Activated CD8-positive, alpha-beta T cell treated with anti-CD3 and anti-CD28 coated beads for 36 hours (primary cell): ENCODE measurements at regions not wholly inside any gene's neighbourhood (a gene's known extent, or its start where the extent isn't known, plus 50 kb on each side); places are given as distances from the start of the nearest gene placed in this dataset.

Experiments
- ATAC-seq: fragments of 200-7000 bp; cut with Tn5 transposase; one replicate; pipeline ENCODE4 v1.10.0; 2021; ENCODE audit warnings: mild to moderate bottlenecking, moderate library complexity
- CTCF ChIA-PET: fragments of 350-600 bp; sonication (Branson Sonifier 250); formaldehyde crosslinking; loops from one replicate; lab custom pipeline; 2021; ENCODE audit warnings: antibody characterized with exemption; lab: Charles Lee
- POLR2A ChIA-PET: fragments of 350-600 bp; sonication (Branson Sonifier 250); formaldehyde crosslinking; loops from one replicate; lab custom pipeline; 2021; ENCODE audit warnings: antibody characterized with exemption; lab: Charles Lee
- DNase-seq: peaks from one replicate; pipeline ENCODE4 v3.0.0-alpha.2; 2020
- H3K27ac Mint-ChIP-seq: one replicate; pipeline ENCODE4 v1.8.0; 2021; ENCODE audit warnings: mild to moderate bottlenecking, mixed read lengths
- H3K27me3 Mint-ChIP-seq: one replicate; pipeline ENCODE4 v1.8.0; 2021; ENCODE audit warnings: mixed read lengths
- H3K36me3 Mint-ChIP-seq: one replicate; pipeline ENCODE4 v1.8.0; 2021; ENCODE audit warnings: low read depth, mixed read lengths
- H3K4me1 Mint-ChIP-seq: one replicate; pipeline ENCODE4 v1.8.0; 2021; ENCODE audit warnings: low read depth, mixed read lengths
- H3K4me3 Mint-ChIP-seq: one replicate; pipeline ENCODE4 v1.8.0; 2021; ENCODE audit warnings: mild to moderate bottlenecking, moderate library complexity, mixed read lengths
- H3K9me3 Mint-ChIP-seq: one replicate; pipeline ENCODE4 v1.8.0; 2021; ENCODE audit warnings: mixed read lengths
- intact Hi-C: fragments of 100-400 bp; cut with micrococcal nuclease; formaldehyde crosslinking; loops from one replicate; pipeline ENCODE4 v1.10.0; 2022
- TF ChIP-seq, protein P1 (sequence below): fragments of 200-600 bp; IDR thresholded peaks from one replicate; pipeline ENCODE4 v1.8.0; 2022; ENCODE audit warnings: antibody characterized with exemption, mild to moderate bottlenecking

DNA sequence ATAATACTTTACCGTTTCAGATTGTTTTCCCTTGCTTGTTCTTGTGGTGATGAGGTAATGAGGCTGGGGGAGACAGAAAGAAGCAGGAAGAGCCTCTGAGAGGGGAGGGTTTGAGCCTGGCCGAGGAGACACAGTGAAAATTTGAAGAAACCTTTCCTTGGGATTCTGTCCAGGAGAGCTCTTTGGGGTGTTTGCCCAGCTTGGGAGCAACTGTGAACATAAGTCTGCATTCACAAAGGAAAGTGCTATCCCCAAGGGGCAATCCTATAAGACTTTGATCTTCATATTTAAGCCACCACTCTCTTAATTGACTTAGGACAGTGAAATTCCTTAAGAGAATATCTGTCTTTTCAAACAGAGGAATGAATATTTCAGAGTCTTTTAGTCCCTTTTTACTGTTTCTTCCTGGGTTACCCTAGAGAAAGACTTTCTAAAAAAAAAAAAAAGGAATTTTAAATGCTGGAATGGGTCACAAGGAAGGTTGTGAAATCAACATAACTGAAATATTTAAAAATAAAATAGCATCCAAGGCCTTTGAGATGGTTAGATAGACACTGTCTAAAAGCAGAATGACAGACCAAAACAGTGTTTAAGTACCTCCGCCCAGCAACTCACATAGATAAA lies 52.5 kb upstream of the STAM2 start:
- TF ChIP-seq, protein P1, sequence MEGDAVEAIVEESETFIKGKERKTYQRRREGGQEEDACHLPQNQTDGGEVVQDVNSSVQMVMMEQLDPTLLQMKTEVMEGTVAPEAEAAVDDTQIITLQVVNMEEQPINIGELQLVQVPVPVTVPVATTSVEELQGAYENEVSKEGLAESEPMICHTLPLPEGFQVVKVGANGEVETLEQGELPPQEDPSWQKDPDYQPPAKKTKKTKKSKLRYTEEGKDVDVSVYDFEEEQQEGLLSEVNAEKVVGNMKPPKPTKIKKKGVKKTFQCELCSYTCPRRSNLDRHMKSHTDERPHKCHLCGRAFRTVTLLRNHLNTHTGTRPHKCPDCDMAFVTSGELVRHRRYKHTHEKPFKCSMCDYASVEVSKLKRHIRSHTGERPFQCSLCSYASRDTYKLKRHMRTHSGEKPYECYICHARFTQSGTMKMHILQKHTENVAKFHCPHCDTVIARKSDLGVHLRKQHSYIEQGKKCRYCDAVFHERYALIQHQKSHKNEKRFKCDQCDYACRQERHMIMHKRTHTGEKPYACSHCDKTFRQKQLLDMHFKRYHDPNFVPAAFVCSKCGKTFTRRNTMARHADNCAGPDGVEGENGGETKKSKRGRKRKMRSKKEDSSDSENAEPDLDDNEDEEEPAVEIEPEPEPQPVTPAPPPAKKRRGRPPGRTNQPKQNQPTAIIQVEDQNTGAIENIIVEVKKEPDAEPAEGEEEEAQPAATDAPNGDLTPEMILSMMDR = no peak
- intact Hi-C loops = no loop called here
- DNase-seq (no peak), ATAC-seq (no peak)
- POLR2A ChIA-PET = no interaction called here
- CTCF ChIA-PET = no interaction called here
- H3K4me3 Mint-ChIP-seq = no peak overlapping the region
- H3K27ac Mint-ChIP-seq = no peak overlapping the region
- peaks cover 15% of the 10 kb centered on the region for H3K27me3 Mint-ChIP-seq
- no peaks in the 10 kb centered on the region for H3K36me3 Mint-ChIP-seq
- no peaks in the 10 kb centered on the region for H3K4me1 Mint-ChIP-seq
- no peaks in the 10 kb centered on the region for H3K9me3 Mint-ChIP-seq

DNA sequence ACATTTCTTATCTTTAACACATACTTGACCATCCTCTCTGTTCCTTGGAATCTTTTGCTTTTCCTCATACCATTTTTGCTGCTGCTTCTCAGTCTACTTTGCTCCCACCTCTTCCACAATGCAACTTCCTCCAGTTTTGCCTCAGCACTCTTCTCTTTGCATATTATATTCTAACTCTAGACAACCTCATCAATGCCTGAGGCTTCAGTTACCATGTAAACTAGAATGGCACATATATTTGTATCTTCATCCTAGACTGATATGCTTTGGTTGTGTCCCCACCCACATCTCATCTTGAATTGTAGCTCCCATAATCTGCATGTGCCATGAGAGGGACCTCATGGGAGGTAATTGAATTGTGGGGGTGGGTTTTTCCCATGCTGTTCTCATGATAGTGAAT lies 55.9 kb upstream of the STAM2 start:
- Mint-ChIP-seq H3K27ac (no peak overlapping the region), H3K9me3 (no peaks in the 10 kb centered on the region), H3K36me3 (no peaks in the 10 kb centered on the region), H3K4me3 (no peak overlapping the region), H3K27me3 (peaks cover 9% of the 10 kb centered on the region), H3K4me1 (no peaks in the 10 kb centered on the region)
- intact Hi-C loops = no loop called here
- ATAC-seq (no peak), DNase-seq (no peak)
- TF ChIP-seq, protein P1 = no peak
- ChIA-PET POLR2A (no interaction called here), CTCF (no interaction called here)

DNA sequence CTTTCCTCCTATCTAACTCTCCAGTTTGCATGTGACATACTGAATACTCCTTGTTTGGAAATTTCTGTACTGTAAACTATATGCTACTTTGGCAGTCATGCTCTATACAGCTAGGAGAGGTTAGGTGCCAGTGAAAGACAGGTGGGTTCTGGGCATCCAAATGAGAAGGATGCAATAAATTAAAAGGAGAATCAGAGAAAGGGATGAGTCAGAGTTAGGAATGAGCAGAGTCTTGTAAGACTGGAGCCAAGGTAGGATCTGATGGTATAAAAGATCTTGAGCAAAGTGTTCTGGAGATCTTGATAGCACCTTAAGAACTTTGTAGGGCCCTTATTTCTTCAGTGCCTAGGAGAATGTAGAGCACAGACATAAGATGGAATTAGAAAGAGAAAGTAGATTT lies 58.7 kb upstream of the STAM2 start:
- intact Hi-C loops = no loop called here
- no peaks in the 10 kb centered on the region for H3K9me3 Mint-ChIP-seq
- no peak for DNase-seq
- ChIA-PET CTCF (no interaction called here), POLR2A (no interaction called here)
- peaks cover 5% of the 10 kb centered on the region for H3K27me3 Mint-ChIP-seq
- H3K36me3 Mint-ChIP-seq = no peaks in the 10 kb centered on the region
- ATAC-seq = no peak
- H3K27ac Mint-ChIP-seq = no peak overlapping the region
- TF ChIP-seq, protein P1 = no peak
- no peak overlapping the region for H3K4me3 Mint-ChIP-seq
- H3K4me1 Mint-ChIP-seq = no peaks in the 10 kb centered on the region

DNA sequence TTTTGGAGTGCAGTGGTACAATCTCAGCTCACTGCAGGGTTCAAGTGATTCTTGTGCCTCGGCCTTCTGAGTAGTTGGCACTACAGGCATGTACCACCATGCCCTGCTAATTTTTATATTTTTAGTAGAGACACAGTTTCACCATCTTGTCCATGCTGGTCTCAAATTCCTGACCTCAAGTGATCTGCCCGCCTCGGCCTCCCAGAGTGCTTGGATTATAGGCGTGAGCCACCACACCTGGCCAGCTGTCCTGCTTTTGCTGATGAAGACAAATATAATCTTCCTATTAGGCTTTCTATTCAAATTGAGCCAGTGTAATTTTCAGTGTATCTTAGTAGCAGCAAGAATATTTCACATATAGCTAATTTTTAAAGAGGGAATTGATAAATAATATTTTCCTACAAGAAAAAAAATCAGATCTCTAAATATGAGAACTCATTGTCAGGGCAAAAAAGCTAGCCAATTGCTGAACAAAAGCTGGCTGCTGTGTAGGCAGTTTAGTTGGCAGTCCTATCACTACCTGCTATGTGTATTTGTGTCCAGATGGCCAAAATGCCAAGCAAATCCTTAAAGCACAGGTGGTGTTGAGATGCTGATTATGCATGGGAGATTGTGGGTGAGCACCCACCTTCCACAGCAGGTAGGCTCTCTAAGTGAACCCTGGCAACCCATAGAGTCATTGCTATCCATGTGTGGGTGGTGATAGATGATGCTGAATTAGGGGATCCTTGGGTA lies 60.8 kb upstream of the STAM2 start:
- Mint-ChIP-seq H3K4me3 (no peak overlapping the region), H3K9me3 (peaks cover 11% of the 10 kb centered on the region), H3K36me3 (no peaks in the 10 kb centered on the region), H3K4me1 (no peaks in the 10 kb centered on the region), H3K27me3 (peaks cover 3% of the 10 kb centered on the region), H3K27ac (no peak overlapping the region)
- no peak for DNase-seq
- TF ChIP-seq, protein P1 = no peak
- CTCF ChIA-PET = no interaction called here
- POLR2A ChIA-PET = no interaction called here
- ATAC-seq = no peak
- intact Hi-C loops = no loop called here

DNA sequence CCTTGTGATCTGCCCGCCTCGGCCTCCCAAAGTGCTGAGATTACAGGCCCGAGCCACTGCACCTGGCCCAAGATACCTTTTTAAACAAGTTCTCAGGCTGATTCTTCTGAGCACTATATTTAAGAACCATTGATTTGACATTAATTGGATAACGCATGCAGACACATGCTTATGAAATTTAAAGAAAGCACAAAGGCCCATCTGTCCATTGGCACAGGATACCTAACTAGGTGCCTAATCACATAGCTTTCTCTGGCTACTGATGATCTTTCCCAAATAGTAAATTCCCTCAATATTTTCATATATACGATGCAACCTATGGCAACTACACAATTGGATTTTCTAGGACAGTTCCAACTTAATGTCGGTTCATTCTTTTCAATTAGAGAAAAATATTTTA lies 62.5 kb upstream of the STAM2 start:
- Mint-ChIP-seq H3K27ac (no peak overlapping the region), H3K4me1 (no peaks in the 10 kb centered on the region), H3K4me3 (no peak overlapping the region), H3K36me3 (no peaks in the 10 kb centered on the region), H3K9me3 (peaks cover 13% of the 10 kb centered on the region), H3K27me3 (no peaks in the 10 kb centered on the region)
- no peak for ATAC-seq
- TF ChIP-seq, protein P1 = no peak
- ChIA-PET POLR2A (no interaction called here), CTCF (no interaction called here)
- intact Hi-C loops = no loop called here
- DNase-seq = no peak
